HEK293 (cell line): ENCODE measurements at regions not wholly inside any gene's neighbourhood (a gene's known extent, or its start where the extent isn't known, plus 50 kb on each side); places are given as distances from the start of the nearest gene placed in this dataset.

ENCODE experiments used
- BCL11B ChIP-seq: fragments of 450-650 bp; formaldehyde crosslinking; IDR thresholded peaks from 2 replicates; pipeline ENCODE4 v1.5.1; 2016; ENCODE audit warnings: low read depth, missing biosample characterization, missing genetic modification characterization
- PBX3 ChIP-seq: sonication (generic); formaldehyde crosslinking; IDR thresholded peaks from 2 replicates; pipeline ENCODE4 v1.8.1; 2022; ENCODE audit warnings: mild to moderate bottlenecking, moderate library complexity, missing genetic modification reagents
- YY1 ChIP-seq: fragments of 450-650 bp; formaldehyde crosslinking; IDR thresholded peaks from 2 replicates; pipeline ENCODE4 v1.5.1; 2018; ENCODE audit warnings: missing biosample characterization, missing genetic modification characterization
- ZNF394 ChIP-seq: fragments of 450-650 bp; formaldehyde crosslinking; IDR thresholded peaks from 2 replicates; pipeline ENCODE4 v1.5.1; 2016; ENCODE audit warnings: missing biosample characterization, missing genetic modification characterization, mild to moderate bottlenecking, moderate library complexity, borderline replicate concordance
- ZNF791 ChIP-seq: fragments of 450-650 bp; formaldehyde crosslinking; IDR thresholded peaks from 2 replicates; pipeline ENCODE4 v1.5.1; 2016; ENCODE audit warnings: missing biosample characterization, missing genetic modification characterization

DNA sequence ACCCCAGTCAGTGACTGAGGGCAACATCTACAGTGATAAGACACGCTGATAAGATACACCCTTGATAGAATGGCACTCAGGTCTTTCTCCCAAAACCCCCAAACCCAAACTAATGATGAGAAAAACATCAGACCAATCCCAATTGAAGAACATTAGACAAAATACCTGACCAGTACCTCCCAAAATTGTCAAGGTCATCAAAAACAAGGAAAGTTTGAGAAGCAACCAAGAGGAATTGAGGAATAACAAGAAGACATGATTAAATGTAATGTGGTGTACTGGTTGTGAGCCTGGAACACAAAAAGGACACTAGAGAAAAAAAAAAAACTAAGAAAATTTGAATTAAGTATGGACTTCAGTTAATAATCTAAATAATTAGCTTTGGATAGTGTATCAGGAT is 222.8 kb downstream of the GAS1 start:
- TF ChIP-seq YY1 (tag by site-specific recombination) (no peak), PBX3 (CRISPR knock-in tag) (no peak), ZNF791 (tag by site-specific recombination) (no peak), BCL11B (no peak), ZNF394 (tag by site-specific recombination) (no peak)
